NCI-H510A (cell line): ENCODE measurements at regions not wholly inside any gene's neighbourhood (a gene's known extent, or its start where the extent isn't known, plus 50 kb on each side); places are given as distances from the start of the nearest gene placed in this dataset.
A peak's percentile ranks its signal among the peaks of the same experiment; 100 is the strongest.
"Not testable (repeated sequence)": the region's sequence is repeated elsewhere in the genome, so short reads cannot be mapped to it uniquely, and the experiment has no call there.

ENCODE experiments used
- DNase-seq: peaks from one replicate; lab custom pipeline; 2025; lab: John Stamatoyannopoulos, UW

GRCh38 chr22:45061332-45061731, 51.5 kb upstream of the PHF21B start:
- no peak for DNase-seq

- no peak for DNase-seq
Measured at GRCh38 chr22:45064313-45065278, 54.8 kb upstream of the PHF21B start.

GRCh38 chr22:45065726-45066125, 55.9 kb upstream of the PHF21B start:
- DNase-seq: no peak

- DNase-seq: no peak
Measured at GRCh38 chr22:45067731-45068130, 57.9 kb upstream of the PHF21B start.

- DNase-seq: no peak
Measured at GRCh38 chr22:45069925-45070324, 60.1 kb upstream of the PHF21B start.

- DNase-seq: no peak
Measured at GRCh38 chr22:45071618-45072017, 61.8 kb upstream of the PHF21B start.

GRCh38 chr22:45072322-45072903, 62.6 kb upstream of the PHF21B start:
- DNase-seq: no peak

GRCh38 chr22:45073064-45073463, 63.3 kb upstream of the PHF21B start:
- DNase-seq: no peak

GRCh38 chr22:45077286-45077685, 67.5 kb upstream of the PHF21B start:
- no peak for DNase-seq

GRCh38 chr22:45077826-45078334, 68.1 kb upstream of the PHF21B start:
- DNase-seq: no peak

GRCh38 chr22:45082795-45083194, 73.0 kb upstream of the PHF21B start:
- DNase-seq: no peak

GRCh38 chr22:45083659-45084305, 74.0 kb upstream of the PHF21B start:
- no peak for DNase-seq

GRCh38 chr22:45084400-45084920, 74.7 kb upstream of the PHF21B start:
- DNase-seq: no peak

- DNase-seq: no peak
Measured at GRCh38 chr22:45087802-45088201, 75.9 kb upstream of the NUP50 start.

GRCh38 chr22:45088576-45088975, 75.1 kb upstream of the NUP50 start:
- no peak for DNase-seq

GRCh38 chr22:45090497-45090910, 73.2 kb upstream of the NUP50 start:
- peak; percentile 11 for DNase-seq

GRCh38 chr22:45091254-45091854, 72.4 kb upstream of the NUP50 start:
- no peak for DNase-seq

GRCh38 chr22:45091875-45092274, 71.8 kb upstream of the NUP50 start:
- not testable (repeated sequence) for DNase-seq

- DNase-seq: no peak
Measured at GRCh38 chr22:45092644-45093043, 71.1 kb upstream of the NUP50 start.

GRCh38 chr22:45093609-45094008, 70.1 kb upstream of the NUP50 start:
- no peak for DNase-seq

GRCh38 chr22:45094081-45094720, 69.5 kb upstream of the NUP50 start:
- no peak for DNase-seq
